GM21390 (cell line): ENCODE measurements at regions not wholly inside any gene's neighbourhood (a gene's known extent, or its start where the extent isn't known, plus 50 kb on each side); places are given as distances from the start of the nearest gene placed in this dataset.

ENCODE experiments used
- ATAC-seq: cut with Tn5 transposase; IDR thresholded peaks from one replicate; pipeline ENCODE4 v1.9.1; 2021; ENCODE audit not compliant: unreplicated experiment

GRCh38 chr22:46065691-46066454, 84.5 kb upstream of the PPARA start:
- no peak for ATAC-seq

DNA sequence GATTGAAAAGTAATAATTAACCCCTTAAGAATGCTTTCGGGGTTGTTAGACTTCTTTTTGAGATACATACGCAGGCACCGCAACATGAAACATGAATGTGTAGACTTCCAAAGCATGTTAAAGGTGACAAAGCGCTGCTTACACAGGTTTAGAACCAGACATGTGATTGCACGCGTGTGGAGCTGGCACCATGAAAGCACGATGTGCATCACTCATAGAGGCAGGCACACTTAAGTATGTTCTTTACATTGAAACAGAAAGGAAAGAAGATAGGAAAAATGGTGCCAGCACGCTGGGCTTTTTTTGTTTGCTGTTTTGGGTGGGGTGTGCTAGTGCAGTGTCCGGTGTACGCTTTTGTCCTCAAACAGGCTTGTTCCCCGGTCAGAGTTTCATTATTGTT, 83.6 kb upstream of the PPARA start:
- no peak for ATAC-seq

DNA sequence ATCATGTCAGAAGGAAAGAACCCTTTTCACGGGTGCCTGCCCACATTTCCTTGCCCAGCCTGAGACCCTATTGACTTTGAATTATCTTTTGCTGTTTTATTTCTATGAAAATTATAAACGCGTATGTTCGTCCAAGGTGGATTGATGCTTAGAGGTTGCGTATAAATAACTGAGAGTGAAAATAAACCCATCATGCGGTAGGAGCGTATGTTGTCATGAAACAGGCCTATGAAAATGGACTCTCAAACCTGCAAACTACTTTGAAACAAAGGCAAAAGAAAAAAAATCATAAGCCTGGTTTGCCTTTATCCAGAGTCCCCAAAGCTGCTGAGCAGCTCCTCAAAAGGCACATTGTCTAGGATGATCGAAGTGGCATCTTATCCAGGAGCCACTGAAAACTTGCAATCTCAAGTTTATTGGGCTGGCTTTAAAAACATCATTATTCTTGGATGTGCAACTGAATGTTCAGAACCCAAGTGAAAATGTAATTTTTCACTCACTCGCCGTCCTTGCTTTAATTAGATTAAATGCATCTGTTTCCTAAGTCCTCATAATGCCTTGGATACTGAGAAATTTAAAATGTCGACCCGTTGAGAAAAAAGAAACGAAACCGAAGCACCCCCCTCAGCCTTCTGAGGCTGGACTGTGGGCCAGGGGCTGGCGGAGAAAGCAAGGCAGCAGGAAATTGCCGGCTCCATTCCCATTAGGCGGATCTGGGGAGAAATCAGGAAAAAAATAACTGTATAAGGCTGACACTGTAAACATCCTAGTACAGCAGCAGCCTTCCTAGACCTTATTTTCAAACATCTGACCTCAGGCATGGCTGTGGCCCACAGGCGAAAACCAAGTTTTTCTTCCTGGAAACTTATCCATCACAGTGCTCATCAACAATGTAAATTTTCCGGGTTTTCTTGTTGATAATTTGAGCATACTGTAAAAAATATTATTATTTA, 82.9 kb upstream of the PPARA start:
- no peak for ATAC-seq

- ATAC-seq: no peak
Observed at GRCh38 chr22:46068181-46068592, 82.1 kb upstream of the PPARA start.

DNA sequence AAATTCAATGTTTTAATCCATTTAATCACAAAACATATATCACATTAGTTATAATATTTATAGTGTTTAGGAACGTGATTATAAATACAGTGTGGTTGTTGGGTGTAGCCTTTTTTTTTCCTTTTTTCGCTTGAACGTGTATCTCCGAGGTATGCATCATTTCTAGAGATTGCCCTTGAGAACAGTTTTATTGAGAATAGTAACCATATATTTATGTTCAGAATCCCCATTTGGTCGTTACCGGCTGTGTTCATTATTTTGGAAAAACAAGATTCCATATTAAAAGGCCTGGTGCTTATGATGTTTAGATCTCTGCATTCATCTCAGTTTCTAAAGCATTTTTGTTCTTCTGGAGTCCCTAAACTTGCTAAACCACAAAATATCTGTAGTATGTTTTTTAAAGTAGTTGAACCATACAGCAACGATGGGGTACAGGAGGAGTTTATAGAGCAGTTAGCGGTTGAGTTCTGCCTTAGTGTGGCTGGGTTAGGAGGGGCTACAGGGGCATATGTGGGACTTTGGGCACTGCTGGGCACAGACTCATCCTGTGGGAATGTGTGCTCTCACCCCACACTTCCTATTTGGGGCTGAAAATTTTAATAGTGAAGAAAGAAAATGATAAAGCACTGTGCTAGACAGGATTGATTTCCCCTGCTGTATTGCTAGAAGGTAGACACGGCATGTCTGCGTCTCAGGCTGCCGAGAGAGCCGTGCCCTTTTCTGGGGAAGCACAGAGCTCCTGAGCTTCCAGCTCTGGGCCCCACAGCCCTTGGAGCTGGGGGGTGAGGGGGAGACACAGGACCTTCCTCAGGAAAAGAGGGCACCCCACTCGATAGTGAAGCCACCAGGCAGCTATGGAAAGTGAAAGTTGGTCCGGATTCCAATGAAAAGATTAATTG, 81.5 kb upstream of the PPARA start:
- no peak for ATAC-seq

DNA sequence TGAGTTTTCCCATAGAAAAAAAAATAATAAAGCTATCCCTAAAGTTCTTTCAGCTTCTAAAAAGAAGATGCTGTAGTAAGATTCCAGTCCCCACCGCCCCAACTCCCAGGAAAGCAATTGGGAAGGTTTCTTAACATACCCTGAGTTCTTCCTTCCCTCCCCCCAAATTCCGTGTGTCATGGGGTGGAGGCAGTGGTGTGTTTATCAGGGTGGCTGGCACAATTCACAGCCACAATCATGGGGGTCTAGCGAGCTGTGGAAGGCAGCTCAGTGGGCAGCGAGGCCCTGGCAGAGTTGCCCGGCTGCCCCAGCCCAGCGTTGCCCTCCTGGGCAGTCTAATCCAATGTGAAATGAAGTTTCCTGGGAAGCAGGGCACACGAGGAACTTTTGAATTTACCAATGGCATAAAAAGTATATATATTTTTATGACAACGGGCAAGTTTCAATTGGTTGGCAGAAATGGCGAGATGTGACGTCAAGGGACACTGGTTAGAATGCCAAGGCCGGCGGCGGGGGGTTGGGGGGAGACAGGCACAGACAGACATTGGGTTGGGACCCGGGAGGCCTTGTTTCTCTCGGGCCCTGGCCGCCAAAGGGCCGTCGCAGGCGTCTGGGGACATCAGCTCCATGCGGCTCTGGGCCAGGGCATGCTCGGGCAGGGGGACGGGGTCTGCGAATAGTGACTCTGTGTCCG, 80.7 kb upstream of the PPARA start:
- no peak for ATAC-seq

- ATAC-seq: no peak
Observed at GRCh38 chr22:46070215-46070802, 80.0 kb upstream of the PPARA start.

GRCh38 chr22:46070803-46071450, 79.4 kb upstream of the PPARA start:
- ATAC-seq: no peak

DNA sequence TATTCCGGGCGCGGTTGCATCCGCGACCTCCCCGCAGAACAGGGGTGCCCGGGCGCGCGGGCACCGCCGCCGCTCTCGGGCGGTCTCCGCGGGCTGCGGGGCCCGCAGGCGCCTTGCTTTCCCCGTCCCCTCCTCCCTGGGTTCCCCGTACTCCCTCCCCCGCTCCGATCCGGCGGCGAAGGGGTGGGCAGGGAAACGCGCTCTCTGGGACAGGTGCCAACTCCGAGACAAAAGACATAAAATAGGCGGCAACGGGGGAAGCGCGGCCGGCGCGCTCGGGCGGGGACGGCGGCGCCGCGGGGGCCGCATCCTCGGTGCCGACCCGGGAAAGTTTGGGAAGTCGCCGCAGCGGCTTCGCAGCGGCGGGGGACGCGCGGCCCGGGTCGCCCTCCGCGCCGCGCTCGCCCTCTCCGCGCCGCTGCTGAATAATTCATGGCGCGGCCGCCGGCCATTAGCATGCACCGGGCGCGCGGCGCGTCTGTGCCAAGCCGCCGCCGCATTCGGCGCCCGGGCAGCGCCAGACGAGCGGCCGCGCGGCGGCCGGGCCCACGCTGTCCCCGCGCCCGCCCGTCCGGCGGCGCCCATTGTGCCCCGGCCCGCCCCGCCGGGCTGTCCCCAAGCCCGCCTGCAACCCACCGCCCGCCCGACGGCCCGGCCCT, 78.7 kb upstream of the PPARA start:
- no peak for ATAC-seq

DNA sequence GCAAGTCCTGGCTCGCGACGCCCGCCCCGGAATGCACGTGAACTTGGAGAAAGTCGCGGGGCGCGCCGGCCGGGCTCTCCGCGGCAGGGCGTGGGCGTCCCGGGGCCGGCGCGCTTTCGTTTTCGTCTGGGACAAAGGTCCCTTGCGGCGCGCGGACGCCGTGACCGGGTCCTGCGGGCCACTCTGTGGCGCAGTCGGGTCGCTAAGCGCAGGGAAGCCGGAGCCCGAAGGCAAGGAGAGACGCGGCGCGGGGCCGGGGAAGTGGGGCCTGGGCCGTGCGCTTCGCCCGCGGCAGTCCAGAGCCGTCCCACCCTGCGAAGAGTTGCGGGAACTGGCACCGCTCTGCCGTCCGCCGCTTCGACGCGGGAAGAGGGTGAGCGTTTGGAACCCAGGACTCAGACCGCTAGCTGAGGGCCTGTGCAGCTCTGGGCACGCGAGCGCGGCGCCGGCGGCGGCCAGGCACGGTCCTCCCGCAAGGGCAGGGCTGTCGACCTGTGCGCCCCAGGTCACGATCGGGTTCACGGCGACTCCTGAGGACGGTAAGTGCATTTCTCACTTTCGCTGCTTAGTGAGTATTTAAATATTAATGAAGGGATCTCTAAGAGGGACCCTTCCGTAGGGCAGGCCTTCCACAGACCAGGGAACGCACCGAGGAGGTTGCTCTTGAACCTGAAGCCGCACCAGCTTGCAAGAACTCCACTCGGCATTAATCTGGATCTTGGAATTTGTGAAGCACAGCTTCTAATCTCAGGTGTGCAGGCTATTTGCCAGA, 78.0 kb upstream of the PPARA start:
- no peak for ATAC-seq

GRCh38 chr22:46072981-46073682, 77.2 kb upstream of the PPARA start:
- ATAC-seq: no peak

DNA sequence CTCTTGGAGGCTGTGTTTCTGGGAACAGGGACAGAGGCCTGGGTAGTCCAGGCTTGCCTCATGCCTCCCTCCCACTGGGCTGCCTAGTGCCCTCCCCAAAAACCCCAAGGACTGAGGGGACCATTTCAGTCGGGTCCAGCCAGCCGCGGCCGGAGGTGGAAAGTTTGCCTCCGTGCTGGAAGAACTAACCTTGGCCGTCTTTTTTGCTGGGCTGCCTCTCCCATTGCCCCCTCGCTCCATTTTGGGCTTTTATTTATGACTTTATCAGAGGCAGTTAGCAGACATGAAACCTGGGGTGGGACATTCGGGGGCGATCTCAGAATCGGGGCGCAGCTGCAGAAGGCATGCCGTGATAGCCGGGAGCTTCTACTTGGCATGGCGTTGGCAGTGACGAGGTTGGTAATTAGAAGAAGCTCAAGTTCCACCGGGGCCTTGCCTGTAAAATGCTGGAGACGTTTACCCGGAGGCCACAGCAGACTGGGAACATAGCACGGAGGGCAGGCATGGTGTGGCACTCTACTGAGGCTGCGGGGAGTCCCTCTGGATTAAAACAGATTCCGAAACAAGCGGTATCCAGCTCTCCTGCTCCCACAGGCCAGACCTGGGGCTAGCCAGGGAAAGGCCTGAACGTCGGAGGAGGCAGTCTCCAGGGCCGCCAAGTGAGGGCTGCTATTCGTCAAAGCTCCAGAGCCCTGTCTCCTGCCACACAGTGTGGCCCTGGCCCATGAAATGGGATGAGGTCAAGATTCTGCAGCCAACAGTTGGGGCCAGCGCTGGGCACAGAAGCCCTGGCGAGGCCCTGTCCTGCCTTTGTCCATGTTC, 76.4 kb upstream of the PPARA start:
- no peak for ATAC-seq

GRCh38 chr22:46074771-46075551, 75.4 kb upstream of the PPARA start:
- ATAC-seq: no peak

GRCh38 chr22:46075764-46076531, 74.4 kb upstream of the PPARA start:
- no peak for ATAC-seq

- no peak for ATAC-seq
Observed at GRCh38 chr22:46076651-46077339, 73.5 kb upstream of the PPARA start.
